A549 (cell line): ENCODE measurements at regions not wholly inside any gene's neighbourhood (a gene's known extent, or its start where the extent isn't known, plus 50 kb on each side); places are given as distances from the start of the nearest gene placed in this dataset.

Experiments
- ATAC-seq, 2 experiments: fragments of 200-7000 bp in 1 of 2; fragments of >200 bp in 1 of 2; cut with Nextera tagmentation in 1 of 2; cut with Tn5 transposase in 1 of 2; 3 replicates each; pipeline versions ENCODE4 v1.8.0 to v1.9.1; 2018 to 2020; ENCODE audit warnings: mild to moderate bottlenecking in 1 of 2, moderate library complexity in 1 of 2
- CTCF ChIA-PET: fragments of 300-600 bp; sonication (Branson Sonifier 250); formaldehyde crosslinking; extraction: SDS; loops from one replicate; lab custom pipeline; 2021; ENCODE audit warnings: antibody characterized with exemption, inconsistent platforms; lab: Yijun Ruan, JAX
- POLR2A ChIA-PET: fragments of 350-600 bp; formaldehyde crosslinking; extraction: SDS; loops from one replicate; lab custom pipeline; 2021; ENCODE audit warnings: antibody characterized with exemption, inconsistent platforms; lab: Yijun Ruan, JAX
- DNase-seq, 2 experiments: peaks; one replicate each; pipeline versions ENCODE4 v3.0.0 to v3.0.0-alpha.2; 2011 to 2016; ENCODE audit warnings: low read depth in 1 of 2, low spot score in 1 of 2
- FAIRE-seq: peaks from 2 replicates; lab custom pipeline; 2011; peaks lifted over from hg19 to GRCh38; lab: Jason Lieb, UNC
- H3K27ac ChIP-seq, 2 experiments: fragments of >200 bp; sonication (Bioruptor Twin); formaldehyde crosslinking; 3 replicates each; pipeline ENCODE4 v1.5.1; 2016 to 2017
- H3K4me1 ChIP-seq: fragments of >200 bp; sonication (Bioruptor Twin); formaldehyde crosslinking; 3 replicates; pipeline ENCODE4 v1.6.1; 2016
- H3K4me2 ChIP-seq: fragments of >200 bp; sonication (Bioruptor Twin); formaldehyde crosslinking; 3 replicates; pipeline ENCODE4 v1.6.1; 2016
- H3K4me3 ChIP-seq: fragments of >200 bp; sonication (Bioruptor Twin); formaldehyde crosslinking; 3 replicates; pipeline ENCODE4 v1.5.1; 2016
- H3K9me3 ChIP-seq: fragments of >200 bp; sonication (Bioruptor Twin); formaldehyde crosslinking; 3 replicates; pipeline ENCODE4 v1.6.1; 2016
- EHF ChIP-seq: fragments of 250-450 bp; sonication (Bioruptor Pico); IDR thresholded peaks from 2 replicates; pipeline ENCODE4 v1.5.0; 2020; ENCODE audit warnings: mild to moderate bottlenecking
- ESRRA ChIP-seq: fragments of 150-350 bp; IDR thresholded peaks from 2 replicates; pipeline ENCODE4 v1.6.1; 2014; ENCODE audit warnings: mild to moderate bottlenecking, low read length, borderline replicate concordance
- FOSL2 ChIP-seq, 2 experiments: fragments of 450-650 bp in 1 of 2; fragments of >200 bp in 1 of 2; sonication (Bioruptor Twin) in 1 of 2; formaldehyde crosslinking; IDR thresholded peaks; 2 replicates each; pipeline versions ENCODE4 v1.5.0 to v1.6.1; 2016 to 2020; ENCODE audit warnings: mild to moderate bottlenecking in 1 of 2, moderate library complexity in 1 of 2
- HOXA7 ChIP-seq: fragments of 250-450 bp; sonication (Bioruptor Pico); IDR thresholded peaks from 2 replicates; pipeline ENCODE4 v1.5.0; 2020; ENCODE audit warnings: mild to moderate bottlenecking, moderate library complexity
- HOXB5 ChIP-seq: fragments of 250-450 bp; sonication (Bioruptor Pico); IDR thresholded peaks from 2 replicates; pipeline ENCODE4 v1.5.0; 2020; ENCODE audit warnings: mild to moderate bottlenecking, moderate library complexity
- JUNB ChIP-seq: fragments of >200 bp; sonication (Bioruptor Twin); formaldehyde crosslinking; IDR thresholded peaks from 2 replicates; pipeline ENCODE4 v1.6.1; 2016
- KDM1A ChIP-seq: fragments of 200-600 bp; sonication (generic); IDR thresholded peaks from 2 replicates; pipeline ENCODE4 v1.6.1; 2016; ENCODE audit warnings: low read depth, mild to moderate bottlenecking
- KDM5A ChIP-seq: fragments of 200-600 bp; sonication (generic); IDR thresholded peaks from 2 replicates; pipeline ENCODE4 v1.6.1; 2016; ENCODE audit warnings: antibody characterized with exemption, mild to moderate bottlenecking
- MAZ ChIP-seq: fragments of 150-350 bp; IDR thresholded peaks from 2 replicates; pipeline ENCODE4 v1.6.1; 2014; ENCODE audit warnings: antibody characterized with exemption, low read depth, low read length, borderline replicate concordance
- NPAS2 ChIP-seq: fragments of 250-450 bp; sonication (Bioruptor Pico); IDR thresholded peaks from 2 replicates; pipeline ENCODE4 v1.8.0; 2022; ENCODE audit warnings: mild to moderate bottlenecking, moderate library complexity, borderline replicate concordance
- POLR2AphosphoS2 ChIP-seq: conservative IDR thresholded peaks from 2 replicates; pipeline ENCODE4 v1.6.1; 2012; ENCODE audit warnings: low read length, improper control_type of control experiment, inconsistent platforms
- RAD21 ChIP-seq, 2 experiments: fragments of >200 bp in 1 of 2; sonication (Bioruptor Twin) in 1 of 2; formaldehyde crosslinking in 1 of 2; IDR thresholded peaks in 1 of 2; conservative IDR thresholded peaks in 1 of 2; 2 replicates in 1 of 2; 3 replicates in 1 of 2; pipeline ENCODE4 v1.6.1; 2012 to 2018; ENCODE audit warnings: inconsistent platforms in 1 of 2
- RCOR1 ChIP-seq: fragments of 150-350 bp; IDR thresholded peaks from 2 replicates; pipeline ENCODE4 v1.6.1; 2014; ENCODE audit warnings: antibody characterized with exemption, low read length, low read depth
- SREBF2 ChIP-seq: fragments of 450-650 bp; IDR thresholded peaks from 2 replicates; pipeline ENCODE4 v1.6.1; 2014; ENCODE audit warnings: mild to moderate bottlenecking, moderate library complexity
- ZFP36 ChIP-seq: fragments of 450-650 bp; IDR thresholded peaks from 2 replicates; pipeline ENCODE4 v1.6.1; 2014; ENCODE audit warnings: borderline replicate concordance; ENCODE audit not compliant: partially characterized antibody
- ZSCAN20 ChIP-seq: fragments of 250-450 bp; sonication (Bioruptor Pico); IDR thresholded peaks from 2 replicates; pipeline ENCODE4 v1.8.0; 2022; ENCODE audit warnings: mild to moderate bottlenecking, moderate library complexity
- WGBS: methylation state at CpG from one replicate; pipeline ENCODE4 v1.1.6; 2017; ENCODE audit errors: missing lambda C conversion rate; 5-methylcytosine and 5-hydroxymethylcytosine counted together
- TF ChIP-seq, protein P1 (sequence below): fragments of >200 bp; sonication (Bioruptor Twin); formaldehyde crosslinking; IDR thresholded peaks from 3 replicates; pipeline ENCODE4 v1.6.1; 2016
- TF ChIP-seq, protein P2 (sequence below): fragments of 150-350 bp; IDR thresholded peaks from 2 replicates; pipeline ENCODE4 v1.6.1; 2014; ENCODE audit warnings: low read depth, mild to moderate bottlenecking, low read length
- TF ChIP-seq, protein P3 (sequence below): fragments of 200-600 bp; sonication (generic); IDR thresholded peaks from 2 replicates; pipeline ENCODE4 v1.6.1; 2016; ENCODE audit warnings: antibody characterized with exemption, mild to moderate bottlenecking, moderate library complexity
- TF ChIP-seq, protein P4 (sequence below): IDR thresholded peaks from 2 replicates; pipeline ENCODE4 v1.6.1; 2012
- TF ChIP-seq, protein P5 (sequence below): fragments of 250-450 bp; sonication (Bioruptor Pico); IDR thresholded peaks from 2 replicates; pipeline ENCODE4 v1.5.0; 2020; ENCODE audit warnings: low read depth, mild to moderate bottlenecking, moderate library complexity
- TF ChIP-seq, protein P6 (sequence below): IDR thresholded peaks from 2 replicates; pipeline ENCODE4 v1.6.1; 2012

DNA sequence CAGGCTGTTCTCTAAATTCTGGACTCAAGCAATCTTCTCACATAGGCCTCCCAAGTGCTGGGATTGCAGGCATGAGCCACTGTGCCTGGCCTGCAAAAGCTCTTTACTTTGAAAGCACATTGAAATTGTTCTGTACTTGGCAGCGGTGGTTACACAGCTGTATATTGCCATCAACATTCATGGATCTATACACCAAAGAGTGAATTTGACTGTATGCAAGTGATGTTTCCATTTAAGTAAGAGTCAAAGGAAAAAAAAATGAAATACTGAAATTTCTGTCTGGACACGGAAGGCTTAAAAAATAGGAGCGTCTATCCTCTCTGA lies 450.6 kb upstream of the PSMD7 start:
- H3K4me1 ChIP-seq, result no peaks in the 10 kb centered on the region
- DNase-seq (no peak), FAIRE-seq (no peak), ATAC-seq (no peak)
- H3K27ac ChIP-seq, result no peak overlapping the region
- TF ChIP-seq, protein P1, sequence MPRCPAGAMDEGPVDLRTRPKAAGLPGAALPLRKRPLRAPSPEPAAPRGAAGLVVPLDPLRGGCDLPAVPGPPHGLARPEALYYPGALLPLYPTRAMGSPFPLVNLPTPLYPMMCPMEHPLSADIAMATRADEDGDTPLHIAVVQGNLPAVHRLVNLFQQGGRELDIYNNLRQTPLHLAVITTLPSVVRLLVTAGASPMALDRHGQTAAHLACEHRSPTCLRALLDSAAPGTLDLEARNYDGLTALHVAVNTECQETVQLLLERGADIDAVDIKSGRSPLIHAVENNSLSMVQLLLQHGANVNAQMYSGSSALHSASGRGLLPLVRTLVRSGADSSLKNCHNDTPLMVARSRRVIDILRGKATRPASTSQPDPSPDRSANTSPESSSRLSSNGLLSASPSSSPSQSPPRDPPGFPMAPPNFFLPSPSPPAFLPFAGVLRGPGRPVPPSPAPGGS, result no peak
- TF ChIP-seq KDM1A, result no peak
- TF ChIP-seq, protein P2, sequence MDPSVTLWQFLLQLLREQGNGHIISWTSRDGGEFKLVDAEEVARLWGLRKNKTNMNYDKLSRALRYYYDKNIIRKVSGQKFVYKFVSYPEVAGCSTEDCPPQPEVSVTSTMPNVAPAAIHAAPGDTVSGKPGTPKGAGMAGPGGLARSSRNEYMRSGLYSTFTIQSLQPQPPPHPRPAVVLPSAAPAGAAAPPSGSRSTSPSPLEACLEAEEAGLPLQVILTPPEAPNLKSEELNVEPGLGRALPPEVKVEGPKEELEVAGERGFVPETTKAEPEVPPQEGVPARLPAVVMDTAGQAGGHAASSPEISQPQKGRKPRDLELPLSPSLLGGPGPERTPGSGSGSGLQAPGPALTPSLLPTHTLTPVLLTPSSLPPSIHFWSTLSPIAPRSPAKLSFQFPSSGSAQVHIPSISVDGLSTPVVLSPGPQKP, result no peak
- WGBS, result 44% methylated on average over 3 of the region's 3 CpGs
- H3K4me3 ChIP-seq, result no peak overlapping the region
- CTCF ChIA-PET, result no interaction called here
- no peaks in the 10 kb centered on the region for H3K9me3 ChIP-seq
- POLR2A ChIA-PET, result no interaction called here
- no peak overlapping the region for H3K4me2 ChIP-seq

DNA sequence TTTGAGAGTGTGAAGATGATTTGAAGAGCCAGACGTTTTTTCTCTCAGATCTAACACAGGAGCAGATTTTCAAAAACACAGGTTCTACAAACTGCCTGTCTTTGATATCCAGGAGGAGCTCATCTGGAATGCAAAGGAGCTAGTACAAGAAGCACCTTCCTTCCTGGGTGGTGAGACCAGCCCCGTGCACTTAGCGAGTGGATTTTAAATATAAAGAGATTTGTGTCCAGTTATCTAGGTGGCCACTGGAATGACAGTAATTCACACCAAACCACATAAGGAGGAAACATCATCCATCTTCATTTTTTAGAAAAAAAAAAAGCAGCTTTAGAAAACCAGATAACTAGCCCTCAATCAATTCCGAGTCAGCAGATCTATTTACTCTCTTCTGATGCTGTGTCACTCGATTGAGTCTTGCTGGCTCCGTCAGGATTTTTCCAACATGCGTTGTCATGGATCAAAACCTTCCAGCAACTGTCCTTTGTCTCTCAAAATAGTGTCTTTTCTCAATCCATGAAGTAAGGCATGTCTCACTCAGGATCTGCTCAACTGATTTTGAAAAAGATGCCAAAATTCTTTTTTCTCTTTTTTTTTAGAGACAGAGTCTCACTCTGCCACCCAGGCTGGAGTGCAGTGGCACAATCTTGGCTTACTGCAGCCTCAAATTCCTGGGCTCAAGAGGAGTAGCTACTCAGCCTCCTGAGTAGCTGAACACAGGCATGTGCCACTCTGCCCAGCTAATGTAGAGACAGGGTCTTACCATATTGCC lies 451.2 kb upstream of the PSMD7 start:
- ChIA-PET POLR2A (no interaction called here), CTCF (interaction anchor here (0.5 kb wide), 1 partner anchor 139 kb away, joined by 3 read pairs; no protein-coding TSS in a partner anchor)
- ATAC-seq (no peak), DNase-seq (no peak), FAIRE-seq (no peak)
- TF ChIP-seq RCOR1 (no peak), ZFP36 (no peak), ZSCAN20 (CRISPR knock-in tag) (no peak), MAZ (no peak), ESRRA (no peak), JUNB (no peak), NPAS2 (CRISPR knock-in tag) (no peak), EHF (CRISPR knock-in tag) (no peak), RAD21 (conservative IDR thresholded peaks at IDR 0.05 in 1 of 2, IDR thresholded peaks at IDR 0.05 in 1 of 2) (no peak)
- TF ChIP-seq, protein P3, sequence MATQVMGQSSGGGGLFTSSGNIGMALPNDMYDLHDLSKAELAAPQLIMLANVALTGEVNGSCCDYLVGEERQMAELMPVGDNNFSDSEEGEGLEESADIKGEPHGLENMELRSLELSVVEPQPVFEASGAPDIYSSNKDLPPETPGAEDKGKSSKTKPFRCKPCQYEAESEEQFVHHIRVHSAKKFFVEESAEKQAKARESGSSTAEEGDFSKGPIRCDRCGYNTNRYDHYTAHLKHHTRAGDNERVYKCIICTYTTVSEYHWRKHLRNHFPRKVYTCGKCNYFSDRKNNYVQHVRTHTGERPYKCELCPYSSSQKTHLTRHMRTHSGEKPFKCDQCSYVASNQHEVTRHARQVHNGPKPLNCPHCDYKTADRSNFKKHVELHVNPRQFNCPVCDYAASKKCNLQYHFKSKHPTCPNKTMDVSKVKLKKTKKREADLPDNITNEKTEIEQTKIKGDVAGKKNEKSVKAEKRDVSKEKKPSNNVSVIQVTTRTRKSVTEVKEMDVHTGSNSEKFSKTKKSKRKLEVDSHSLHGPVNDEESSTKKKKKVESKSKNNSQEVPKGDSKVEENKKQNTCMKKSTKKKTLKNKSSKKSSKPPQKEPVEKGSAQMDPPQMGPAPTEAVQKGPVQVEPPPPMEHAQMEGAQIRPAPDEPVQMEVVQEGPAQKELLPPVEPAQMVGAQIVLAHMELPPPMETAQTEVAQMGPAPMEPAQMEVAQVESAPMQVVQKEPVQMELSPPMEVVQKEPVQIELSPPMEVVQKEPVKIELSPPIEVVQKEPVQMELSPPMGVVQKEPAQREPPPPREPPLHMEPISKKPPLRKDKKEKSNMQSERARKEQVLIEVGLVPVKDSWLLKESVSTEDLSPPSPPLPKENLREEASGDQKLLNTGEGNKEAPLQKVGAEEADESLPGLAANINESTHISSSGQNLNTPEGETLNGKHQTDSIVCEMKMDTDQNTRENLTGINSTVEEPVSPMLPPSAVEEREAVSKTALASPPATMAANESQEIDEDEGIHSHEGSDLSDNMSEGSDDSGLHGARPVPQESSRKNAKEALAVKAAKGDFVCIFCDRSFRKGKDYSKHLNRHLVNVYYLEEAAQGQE, result no peak
- no peaks in the 10 kb centered on the region for H3K4me1 ChIP-seq
- H3K9me3 ChIP-seq, result no peaks in the 10 kb centered on the region
- WGBS, result 5% methylated on average over 7 of the region's 7 CpGs
- H3K4me3 ChIP-seq, result no peak overlapping the region
- H3K4me2 ChIP-seq, result no peak overlapping the region
- no peak overlapping the region for H3K27ac ChIP-seq

DNA sequence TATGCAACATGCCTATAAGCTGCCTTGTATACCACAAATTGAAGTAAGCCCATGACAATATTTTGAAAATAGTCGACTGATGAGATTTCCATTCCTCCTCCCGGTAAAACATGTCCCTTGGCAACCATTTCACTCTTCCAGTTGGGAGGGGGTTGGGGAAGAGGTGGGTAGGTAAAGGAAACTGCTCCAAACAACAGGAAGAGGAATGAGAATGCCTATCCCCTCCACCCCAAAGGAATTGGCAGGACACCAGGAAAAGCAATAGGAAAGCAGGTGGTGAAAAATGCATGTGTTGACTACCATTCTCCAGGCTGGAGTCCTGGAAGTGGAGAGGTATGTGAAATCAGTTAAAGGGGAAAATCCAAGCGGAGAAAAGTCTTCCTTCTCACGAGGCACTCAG lies 455.9 kb upstream of the PSMD7 start:
- POLR2A ChIA-PET, result no interaction called here
- CTCF ChIA-PET, result no interaction called here
- Histone ChIP-seq H3K4me2 (no peak overlapping the region), H3K27ac (no peak overlapping the region), H3K4me3 (no peak overlapping the region), H3K4me1 (no peaks in the 10 kb centered on the region), H3K9me3 (no peaks in the 10 kb centered on the region)
- under 1% methylated on average over 4 of the region's 4 CpGs for WGBS
- FAIRE-seq (no peak), ATAC-seq (no peak), DNase-seq (no peak)
- TF ChIP-seq, protein P4, sequence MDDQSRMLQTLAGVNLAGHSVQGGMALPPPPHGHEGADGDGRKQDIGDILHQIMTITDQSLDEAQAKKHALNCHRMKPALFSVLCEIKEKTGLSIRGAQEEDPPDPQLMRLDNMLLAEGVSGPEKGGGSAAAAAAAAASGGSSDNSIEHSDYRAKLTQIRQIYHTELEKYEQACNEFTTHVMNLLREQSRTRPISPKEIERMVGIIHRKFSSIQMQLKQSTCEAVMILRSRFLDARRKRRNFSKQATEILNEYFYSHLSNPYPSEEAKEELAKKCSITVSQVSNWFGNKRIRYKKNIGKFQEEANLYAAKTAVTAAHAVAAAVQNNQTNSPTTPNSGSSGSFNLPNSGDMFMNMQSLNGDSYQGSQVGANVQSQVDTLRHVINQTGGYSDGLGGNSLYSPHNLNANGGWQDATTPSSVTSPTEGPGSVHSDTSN, result no peak
- TF ChIP-seq SREBF2 (no peak), JUNB (no peak), NPAS2 (CRISPR knock-in tag) (no peak), POLR2AphosphoS2 (no peak), HOXA7 (CRISPR knock-in tag) (no peak), KDM1A (no peak), FOSL2 (IDR thresholded peaks at IDR 0.05) (no peak), FOSL2 (CRISPR knock-in tag; IDR thresholded peaks at IDR 0.05) (no peak), KDM5A (no peak), MAZ (no peak), RCOR1 (no peak), HOXB5 (CRISPR knock-in tag) (no peak)
- TF ChIP-seq, protein P2, result no peak
- TF ChIP-seq, protein P5, sequence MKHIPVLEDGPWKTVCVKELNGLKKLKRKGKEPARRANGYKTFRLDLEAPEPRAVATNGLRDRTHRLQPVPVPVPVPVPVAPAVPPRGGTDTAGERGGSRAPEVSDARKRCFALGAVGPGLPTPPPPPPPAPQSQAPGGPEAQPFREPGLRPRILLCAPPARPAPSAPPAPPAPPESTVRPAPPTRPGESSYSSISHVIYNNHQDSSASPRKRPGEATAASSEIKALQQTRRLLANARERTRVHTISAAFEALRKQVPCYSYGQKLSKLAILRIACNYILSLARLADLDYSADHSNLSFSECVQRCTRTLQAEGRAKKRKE, result no peak
- TF ChIP-seq, protein P6, sequence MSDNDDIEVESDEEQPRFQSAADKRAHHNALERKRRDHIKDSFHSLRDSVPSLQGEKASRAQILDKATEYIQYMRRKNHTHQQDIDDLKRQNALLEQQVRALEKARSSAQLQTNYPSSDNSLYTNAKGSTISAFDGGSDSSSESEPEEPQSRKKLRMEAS, result no peak
